Stimulated activated naive CD8-positive, alpha-beta T cell treated with anti-CD3 and anti-CD28 coated beads, Interleukin-15, Interleukin-2, amounts not matched to agents 100 U/mL and 50 U/mL, for 24 hours (primary cell): ENCODE measurements at regions not wholly inside any gene's neighbourhood (a gene's known extent, or its start where the extent isn't known, plus 50 kb on each side); places are given as distances from the start of the nearest gene placed in this dataset.

Experiments
- ATAC-seq: fragments of 150-1000 bp; cut with Tn5 transposase; one replicate; pipeline ENCODE4 v1.10.0; 2021
- DNase-seq: peaks from one replicate; pipeline ENCODE4 v3.0.0; 2021

DNA sequence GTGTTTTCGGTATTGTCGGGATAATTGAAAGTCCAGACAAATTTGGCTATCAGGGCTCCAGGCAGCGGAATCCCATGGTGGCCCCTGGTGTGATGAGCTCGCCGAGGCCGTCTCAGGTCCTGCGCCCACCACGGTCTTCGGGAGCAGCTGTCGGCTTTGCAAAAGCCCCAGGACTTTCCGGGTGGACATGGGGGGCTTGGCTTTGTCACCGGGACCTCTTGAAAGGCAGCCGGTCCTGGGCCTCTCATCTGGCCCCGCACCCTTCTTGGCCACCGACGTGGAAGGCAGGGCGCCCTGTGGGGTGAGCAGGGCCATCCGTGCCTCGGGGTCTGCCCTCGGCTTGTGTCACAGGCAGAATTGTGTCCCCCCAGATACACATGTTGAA, 87.1 kb upstream of the ACTRT2 start:
- ATAC-seq: no peak
- no peak for DNase-seq

DNA sequence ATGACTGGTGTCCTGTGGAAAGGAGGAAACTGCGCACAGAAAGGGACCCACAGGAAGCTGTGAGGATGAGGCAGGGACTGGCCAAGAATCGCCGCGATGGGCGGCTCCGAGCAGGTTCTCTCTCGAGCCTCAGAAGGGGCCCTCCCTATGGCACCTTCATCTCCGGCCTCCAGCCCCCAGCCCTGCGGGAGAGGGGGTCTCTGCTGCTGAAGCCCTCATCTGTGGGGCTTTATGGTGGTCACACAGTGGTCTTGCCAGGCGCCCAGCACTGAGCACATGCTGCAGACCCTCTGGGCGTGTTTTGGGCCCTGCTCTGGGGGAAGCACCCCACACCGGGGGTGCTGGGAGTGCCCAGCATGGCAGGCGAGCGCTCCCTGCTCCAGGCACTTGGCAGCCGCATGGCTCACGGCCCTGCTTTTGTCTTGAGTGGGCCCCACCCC, 86.6 kb upstream of the ACTRT2 start:
- DNase-seq (no peak), ATAC-seq (no peak)

DNA sequence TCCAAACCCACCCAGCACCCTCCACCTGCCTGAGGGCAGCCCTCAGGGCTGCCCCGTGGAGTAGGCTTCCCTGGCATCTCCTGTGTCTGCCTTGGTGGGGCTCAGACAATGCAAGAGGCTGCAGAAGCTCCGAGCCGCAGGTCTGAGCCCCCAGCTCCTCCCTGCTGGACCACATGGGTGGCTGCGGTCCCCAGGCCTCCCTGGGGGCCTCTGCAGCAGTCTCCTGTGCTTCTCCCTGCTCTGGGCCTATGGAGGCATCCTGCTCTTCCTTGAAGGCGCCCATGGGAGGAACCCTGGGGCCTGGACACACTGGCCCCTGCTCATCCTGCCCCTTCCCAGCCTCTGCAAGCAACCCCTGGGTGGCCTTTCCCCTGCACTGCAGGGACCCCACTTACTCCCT, 86.1 kb upstream of the ACTRT2 start:
- DNase-seq: no peak
- no peak for ATAC-seq

DNA sequence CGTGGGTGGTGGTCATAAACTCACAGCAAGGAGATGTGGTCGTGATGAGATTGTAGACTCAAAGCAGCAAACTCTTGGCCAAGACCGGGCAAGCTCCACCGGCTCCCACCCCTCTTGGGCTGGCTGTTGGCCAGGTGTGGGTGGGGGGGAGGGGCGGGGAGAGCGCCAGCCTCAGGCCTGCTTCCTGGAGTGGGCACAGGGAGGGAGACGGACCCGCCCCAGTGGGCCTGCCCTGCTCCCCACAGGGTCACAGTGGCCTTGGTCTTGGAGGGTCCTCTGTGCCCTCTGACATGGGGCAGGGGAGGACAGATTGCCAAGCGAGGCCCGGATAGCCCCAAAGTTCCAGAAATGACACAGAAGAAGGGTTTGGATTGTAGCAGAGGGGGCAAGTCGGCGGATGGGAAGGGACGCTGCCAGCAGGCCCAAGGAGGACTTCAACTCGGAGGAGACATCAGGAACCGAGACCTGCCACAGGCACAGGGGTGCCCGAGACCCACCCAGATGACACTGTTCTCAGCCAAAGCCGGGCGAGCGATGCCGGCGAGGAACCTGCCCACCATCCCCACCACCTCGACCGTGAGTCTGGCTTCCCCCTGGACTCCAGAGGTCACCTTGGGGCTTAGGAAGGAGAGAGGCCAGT, 85.4 kb upstream of the ACTRT2 start:
- ATAC-seq: no peak

DNA sequence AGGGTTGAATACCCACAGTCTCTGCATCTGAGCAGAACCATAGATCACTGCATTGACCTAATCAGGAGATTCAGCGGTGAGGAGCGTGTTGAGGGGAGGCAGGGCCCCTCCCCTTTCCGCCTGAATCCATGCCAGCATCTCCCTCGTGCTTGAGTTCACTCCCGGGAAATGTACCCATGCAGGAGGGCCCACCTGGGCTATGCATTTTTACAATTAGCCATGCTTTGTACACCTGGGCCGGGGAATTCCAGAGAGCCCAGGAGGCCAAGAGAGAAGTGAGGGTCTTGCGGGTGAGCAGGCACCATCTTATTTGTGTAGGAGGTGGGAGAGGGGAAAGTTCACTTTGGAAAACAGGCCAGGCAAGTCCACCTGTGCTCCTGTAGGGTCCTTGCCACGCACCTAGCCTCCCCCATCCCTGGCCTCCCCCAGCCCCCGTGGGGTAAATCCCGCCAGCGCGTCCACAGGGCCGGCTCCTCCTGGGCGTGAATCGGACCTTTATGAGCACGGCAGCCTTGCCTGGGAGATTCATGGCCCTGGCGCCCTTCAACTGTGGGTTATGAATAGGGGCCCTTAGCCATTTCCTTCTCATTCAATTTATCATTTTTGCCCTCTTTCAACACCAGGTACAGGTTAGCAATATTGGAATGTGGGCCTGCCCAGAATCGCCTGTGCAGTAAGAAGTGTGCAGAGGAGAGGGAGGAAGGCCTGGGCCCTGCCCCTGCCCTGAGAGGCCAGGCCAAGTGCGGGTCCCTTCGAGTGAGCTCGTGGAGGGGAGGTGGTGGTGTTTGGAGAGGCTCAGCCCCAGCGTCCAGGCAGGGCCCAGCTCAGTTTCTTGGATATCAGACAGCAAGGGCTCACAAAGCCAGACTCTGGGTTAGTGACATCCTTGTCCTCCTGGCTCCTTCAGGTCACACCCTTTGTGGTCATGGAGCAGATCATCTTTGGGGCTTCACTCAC, 84.4 kb upstream of the ACTRT2 start:
- DNase-seq: no peak
- ATAC-seq: no peak

More for the DNA sequence above, 85.4 kb upstream of the ACTRT2 start:
- DNase-seq: no peak

DNA sequence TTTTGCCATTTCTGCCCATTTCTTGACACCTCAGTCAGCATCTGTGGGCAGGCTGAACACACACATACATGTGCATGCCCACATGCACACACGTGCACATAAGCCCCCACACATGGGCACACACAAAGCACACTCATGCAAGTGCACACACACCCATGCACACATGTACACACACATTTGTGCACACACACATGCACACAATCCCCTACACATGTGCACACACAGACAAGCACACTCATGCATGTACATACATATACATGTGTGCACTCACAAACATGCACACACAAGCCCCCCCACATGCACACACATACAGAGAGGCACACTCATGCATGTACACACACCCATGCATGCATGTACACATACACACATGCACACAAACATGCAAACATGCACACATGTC, 83.5 kb upstream of the ACTRT2 start:
- ATAC-seq: no peak
- DNase-seq: no peak

DNA sequence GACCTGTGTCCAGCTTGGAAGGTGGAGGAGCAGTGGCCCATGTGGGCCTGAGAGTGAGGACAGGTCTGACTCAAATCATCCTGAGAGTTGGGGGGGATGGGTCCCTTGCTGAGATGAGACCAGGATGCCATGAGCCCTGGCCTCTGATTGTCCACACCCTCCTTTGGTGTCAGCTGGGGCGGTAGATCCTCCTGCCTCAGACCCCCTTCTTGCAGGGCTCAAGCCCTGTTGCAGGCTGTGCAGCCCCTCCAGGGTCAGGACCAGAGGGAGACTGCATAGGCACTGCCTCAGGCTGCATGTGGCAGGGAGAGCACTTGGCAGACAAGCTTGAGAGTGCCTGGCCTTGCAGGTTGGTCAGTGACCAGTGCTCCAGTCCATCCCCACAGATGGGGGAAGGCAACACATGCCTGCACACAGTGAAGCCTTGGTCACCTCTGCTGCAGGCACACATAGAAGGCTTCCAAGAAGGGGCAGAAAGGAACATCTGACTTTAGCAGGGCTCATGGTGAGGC, 82.2 kb upstream of the ACTRT2 start:
- DNase-seq (no peak), ATAC-seq (no peak)

DNA sequence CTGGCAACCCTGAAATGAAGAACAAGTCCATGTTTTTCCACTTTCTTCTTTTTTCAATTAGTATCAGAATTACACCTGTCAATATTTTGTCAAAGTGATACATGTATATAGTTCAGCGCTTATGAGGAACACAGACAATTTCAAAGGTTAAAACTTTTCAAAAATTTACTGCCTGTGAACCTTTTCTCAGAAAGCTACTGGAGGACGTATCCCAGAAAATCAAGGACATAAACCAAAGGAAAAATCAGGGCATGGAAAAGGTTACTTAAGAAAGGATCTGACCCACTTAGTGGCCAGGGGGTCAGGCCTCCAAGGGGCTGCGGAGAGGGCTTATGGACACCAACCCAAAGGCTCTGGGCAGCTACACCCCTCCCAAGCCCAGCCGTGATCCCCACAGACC, 81.1 kb upstream of the ACTRT2 start:
- ATAC-seq (no peak), DNase-seq (no peak)

DNA sequence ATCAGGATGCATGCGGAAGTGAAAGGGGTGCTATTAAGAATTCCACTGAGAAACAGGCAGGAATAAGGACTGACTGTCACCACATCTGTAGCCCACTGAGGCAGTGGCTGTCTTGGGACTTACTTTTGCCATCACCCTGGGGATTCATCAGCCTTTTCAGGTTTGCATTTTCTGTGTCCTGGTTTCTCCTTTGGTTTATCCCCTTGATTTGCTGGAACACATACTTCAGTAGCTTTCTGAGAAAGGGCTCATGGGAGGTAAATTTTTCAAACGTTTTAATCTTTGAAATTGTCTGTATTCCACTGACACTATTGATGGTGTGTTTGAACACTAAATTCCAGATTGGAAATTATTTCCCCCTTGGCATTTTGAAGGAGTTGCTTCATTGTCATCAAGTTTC, 80.2 kb upstream of the ACTRT2 start:
- ATAC-seq: no peak
- DNase-seq: no peak

DNA sequence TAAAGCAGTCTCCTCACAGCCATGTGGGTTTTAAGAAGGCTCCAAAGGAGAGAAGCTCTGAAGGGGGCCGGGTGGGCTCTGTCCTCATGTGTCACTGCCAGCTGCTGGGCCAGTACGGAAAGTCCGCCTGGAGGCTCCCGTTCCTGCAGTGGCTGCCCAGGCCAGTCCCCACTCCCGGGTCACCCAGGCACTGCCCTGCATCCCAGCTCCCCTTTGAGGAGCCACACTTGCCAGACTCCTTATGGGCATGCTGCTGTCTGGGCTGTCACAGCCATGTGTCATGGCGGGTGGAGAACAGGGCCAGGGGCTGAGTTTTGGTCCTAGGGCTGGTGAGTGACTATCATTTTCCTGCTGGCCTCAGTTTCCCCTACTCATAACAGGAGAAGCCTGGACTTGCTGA, 79.4 kb upstream of the ACTRT2 start:
- ATAC-seq: no peak
- DNase-seq: no peak

DNA sequence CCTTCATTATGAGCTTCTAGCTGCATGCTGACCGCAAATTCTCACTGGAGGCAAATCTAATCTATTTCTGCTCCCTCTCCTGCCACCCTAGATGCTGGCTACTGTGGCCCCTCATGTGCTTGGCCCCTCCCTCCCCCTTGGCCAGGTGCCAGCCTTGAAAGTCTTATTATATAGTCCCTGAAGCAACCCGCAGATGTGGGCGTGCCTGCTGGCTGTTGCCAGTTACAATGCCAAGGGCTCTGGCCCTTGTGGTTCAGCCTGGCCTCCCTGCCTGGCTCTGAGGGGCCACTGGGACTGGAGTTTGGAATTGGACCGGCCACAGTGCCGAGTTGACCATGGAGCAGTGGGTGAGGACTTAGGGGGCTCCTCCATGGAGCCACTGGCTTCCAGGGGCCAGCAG, 78.9 kb upstream of the ACTRT2 start:
- DNase-seq (no peak), ATAC-seq (no peak)

DNA sequence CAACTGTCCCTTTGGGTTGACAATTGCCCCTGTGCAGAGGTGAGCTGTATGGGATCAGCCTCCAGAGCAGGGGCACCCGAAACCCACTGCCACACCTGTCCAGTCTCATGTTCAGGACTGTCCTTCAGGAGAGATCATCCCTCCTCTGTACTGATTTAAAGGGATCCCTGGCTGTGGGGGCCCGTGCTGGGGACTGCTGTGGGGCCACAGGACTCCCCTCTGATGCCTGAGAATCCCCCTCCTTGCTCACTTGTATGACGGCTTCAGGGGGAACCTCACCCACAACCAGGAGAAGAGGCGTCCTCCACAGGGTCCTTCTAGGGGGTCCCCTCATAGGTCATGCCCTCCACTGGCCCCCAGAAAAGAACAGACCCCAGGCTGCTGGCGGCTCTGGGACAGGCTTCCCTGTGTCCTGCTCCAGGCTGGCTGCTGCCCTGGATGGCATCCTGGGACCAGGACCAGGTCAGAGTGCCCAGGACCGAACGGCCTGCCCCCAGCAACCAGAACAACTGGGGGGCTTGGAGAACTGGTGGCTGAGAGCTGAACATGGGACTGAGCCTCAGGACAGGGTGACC, 77.5 kb upstream of the ACTRT2 start:
- ATAC-seq (no peak), DNase-seq (no peak)

DNA sequence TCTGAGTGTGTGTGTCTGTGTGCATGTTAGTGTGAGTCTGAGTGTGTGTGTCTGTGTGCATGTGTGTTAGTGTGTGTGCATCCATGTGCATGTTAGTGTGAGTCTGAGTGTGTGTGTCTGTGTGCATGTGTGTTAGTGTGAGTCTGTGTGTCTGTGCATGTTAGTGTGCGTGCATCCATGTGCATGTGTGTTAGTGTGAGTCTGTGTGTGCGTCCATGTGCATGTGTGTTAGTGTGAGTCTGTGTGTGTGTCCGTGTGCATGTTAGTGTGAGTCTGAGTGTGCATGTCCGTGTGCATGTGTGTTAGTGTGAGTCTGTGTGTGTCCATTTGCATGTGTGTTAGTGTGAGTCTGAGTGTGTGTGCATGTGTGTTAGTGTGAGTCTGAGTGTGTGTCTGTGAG, 76.6 kb upstream of the ACTRT2 start:
- DNase-seq (no peak), ATAC-seq (no peak)

DNA sequence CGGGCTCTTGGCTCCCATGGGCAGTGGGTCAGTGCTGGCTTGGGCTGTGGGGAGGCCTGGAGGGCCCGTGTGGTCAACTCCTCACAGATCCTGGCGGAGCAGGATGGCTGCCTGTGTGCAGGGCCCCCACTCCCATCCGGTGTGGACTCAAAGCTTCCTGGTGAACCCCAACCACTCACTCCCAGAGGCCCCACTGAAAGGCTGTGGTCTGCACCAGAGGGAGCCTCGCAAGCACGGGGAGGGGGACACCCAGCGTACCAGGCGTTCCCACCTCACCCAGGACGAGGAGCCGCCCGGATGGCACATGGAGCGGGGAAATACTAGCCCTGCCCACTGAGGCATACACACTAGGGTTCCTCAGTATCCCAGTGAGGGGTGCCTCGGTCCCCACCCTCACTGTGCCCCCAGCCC, 75.4 kb upstream of the ACTRT2 start:
- DNase-seq (no peak), ATAC-seq (no peak)

DNA sequence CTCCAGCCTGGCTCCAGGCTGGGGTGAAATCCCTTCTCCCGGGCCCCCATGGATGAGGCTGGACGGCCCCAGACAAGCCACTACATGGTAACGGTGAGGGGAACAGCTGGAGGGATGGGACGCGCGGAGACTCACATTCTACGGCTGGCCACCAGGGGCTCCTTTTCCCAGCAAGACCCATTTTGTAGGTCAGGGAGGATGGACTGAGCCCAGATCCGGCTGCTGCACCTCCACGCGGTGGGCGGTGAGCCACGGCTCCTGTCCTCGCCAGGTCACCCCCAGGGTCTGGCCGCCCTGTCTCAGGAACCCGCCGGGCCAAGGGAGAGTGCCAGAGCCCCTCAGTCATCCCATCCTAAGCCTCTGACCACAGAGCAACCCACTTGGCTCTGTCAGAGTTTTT, 75.0 kb upstream of the ACTRT2 start:
- no peak for DNase-seq
- no peak for ATAC-seq

DNA sequence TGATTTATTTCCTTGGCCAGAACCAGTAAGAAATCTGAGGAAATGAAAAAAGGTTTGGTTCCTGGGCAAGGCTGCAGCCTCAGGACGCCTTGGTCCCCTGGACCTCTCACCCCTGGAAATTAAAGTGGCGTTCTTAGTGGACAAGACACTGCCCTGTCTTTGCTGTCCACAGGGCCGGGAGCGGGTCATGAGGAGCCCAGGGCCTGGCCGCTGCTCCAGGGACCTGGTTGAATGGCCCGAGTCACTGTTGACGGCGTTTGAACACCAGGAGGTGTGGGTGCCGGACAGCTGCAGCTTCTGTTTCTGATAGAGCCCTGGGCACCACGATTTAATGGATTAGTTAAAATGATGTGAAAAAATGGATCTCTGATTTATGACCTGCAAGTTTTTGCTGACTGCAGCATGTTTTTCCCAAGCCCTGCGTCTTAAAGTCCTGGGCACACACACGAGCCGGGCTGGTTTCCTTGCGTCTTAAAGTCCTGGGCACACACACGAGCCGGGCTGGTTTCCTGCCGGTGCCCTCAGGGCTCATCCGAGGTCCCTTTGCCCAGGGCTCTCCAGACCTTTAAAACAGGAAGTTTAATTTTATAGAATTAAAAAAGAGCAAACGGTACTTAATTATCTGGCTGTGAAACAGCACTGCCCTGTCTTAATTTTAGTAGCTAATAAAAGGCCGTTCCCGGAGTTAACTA, 74.1 kb upstream of the ACTRT2 start:
- no peak for DNase-seq
- no peak for ATAC-seq

DNA sequence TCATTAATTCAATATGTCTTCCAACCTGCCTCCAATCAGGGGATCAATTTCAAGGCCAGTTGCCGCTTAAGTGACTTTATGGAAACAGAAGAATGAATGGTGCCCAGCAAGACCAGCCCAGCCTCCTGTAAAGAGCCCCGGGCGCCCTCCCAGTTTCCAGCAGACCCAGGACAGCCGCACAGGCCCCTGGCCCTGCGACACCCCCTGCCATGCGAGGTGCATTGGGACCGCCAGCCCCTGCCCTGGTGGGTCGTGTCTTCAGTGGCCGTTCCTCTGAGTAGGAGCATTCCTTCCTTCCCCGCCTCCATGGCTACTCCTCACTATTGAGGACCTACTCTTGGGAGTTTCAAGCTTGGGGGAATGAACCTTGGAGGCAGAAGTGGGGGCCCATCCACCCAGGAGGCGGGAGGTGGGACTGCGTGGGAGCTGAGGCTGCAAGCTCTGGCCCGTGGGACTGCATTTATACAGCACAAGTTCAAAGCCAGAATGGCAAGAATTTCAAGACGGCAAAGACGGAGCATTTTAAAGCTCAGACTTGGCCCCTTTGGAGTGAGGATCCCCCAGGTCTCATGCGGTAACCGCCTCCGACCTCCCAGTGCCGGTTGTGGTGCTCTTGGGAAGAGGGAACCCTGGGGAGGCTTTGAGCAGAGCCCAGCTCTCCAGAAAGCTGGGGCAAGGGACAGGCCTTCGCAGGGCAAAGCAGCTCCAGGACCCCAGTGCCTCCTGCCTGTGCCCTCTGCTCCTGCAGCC, 73.1 kb upstream of the ACTRT2 start:
- ATAC-seq: no peak
- DNase-seq: no peak

DNA sequence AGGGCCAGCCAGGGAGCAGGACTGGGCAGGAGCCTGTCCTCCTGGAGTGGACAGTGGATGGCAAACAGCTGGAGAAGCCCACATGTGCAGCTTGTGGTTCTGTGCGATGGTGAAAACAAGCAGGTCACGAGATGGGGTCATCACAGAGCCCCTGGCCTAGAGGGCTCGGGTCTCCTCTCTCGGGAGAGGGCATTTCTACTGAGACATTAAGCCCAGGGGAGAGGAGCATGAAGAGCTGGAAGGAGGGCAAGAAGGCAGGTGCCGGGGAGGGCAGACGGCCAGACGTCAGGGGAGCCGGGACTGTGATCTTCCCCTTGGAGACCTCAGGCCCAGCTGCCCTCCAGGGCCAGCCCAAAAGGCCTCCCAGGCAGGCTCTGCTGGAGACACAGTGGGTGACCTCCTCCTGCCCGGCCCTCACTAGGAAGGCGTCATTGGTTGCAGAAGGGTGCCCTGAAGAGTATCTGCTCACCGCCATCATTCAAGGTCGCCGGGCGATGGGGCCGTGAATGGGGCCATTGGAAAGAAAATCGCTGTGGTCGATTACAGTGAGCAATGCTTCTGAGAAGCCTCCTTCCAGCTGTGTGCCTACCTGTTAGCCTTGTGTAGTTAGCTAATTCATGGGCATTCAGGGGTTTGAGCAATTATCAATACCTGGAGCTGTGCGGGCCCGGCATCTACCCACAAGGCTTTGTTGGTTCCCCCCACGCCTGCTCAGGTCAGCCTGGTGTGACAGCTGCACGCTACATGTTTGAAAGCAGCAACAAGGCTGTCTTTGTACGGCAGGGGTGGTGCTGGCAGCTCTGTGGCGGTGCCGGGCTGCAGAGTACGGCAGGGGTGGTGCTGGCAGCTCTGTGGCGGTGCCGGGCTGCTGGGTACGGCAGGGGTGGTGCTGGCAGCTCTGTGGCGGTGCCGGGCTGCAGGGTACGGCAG, 72.3 kb upstream of the ACTRT2 start:
- no peak for ATAC-seq

DNA sequence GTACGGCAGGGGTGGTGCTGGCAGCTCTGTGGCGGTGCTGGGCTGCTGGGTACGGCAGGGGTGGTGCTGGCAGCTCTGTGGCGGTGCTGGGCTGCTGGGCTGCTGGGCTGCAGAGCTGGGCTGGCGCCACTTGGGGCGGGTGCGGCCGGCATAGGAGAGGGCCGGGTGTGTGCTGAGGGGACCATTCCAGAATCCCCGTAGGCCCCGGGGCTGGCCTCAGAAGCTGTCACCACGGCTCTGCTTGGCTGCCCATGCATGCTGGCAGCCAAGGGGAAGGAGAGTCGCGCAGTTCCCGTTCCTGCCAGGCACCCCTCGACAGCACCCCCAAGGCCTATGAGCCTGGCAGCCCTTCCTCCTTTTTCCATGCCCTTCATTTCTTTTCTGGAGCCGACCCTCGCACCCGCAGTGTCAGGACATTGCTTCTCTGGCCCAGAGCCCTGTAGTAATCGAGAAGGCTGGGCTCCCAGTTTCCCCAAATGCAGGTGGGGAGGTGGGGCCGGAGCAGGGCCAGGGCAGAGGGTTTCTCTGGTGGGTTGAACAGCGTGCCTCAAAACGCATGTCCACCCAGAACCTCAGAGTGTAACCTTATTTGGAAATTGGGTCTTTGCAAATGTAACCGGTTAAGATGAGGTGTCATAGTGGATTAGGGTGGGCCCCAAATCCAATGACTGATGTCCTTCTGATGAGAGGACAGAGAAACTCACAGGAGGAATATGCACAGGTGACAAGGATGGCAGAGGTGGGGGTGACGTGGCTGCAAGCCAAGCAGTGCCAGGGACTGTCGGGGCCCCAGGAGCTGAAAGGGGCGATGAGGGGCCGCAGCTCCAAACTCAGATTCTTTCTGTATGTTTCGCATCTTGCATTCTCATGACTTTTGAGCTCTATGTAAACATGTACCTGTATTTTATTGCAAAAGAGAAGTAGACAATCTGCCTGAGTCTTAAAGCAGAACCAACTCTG, 71.0 kb upstream of the ACTRT2 start:
- DNase-seq (no peak), ATAC-seq (no peak)

More for the DNA sequence above, 72.3 kb upstream of the ACTRT2 start:
- DNase-seq: no peak
